Right atrium auricular region (tissue), 2 donors: ENCODE measurements at regions not wholly inside any gene's neighbourhood (a gene's known extent, or its start where the extent isn't known, plus 50 kb on each side); places are given as distances from the start of the nearest gene placed in this dataset.
"Not testable (repeated sequence)": the region's sequence is repeated elsewhere in the genome, so short reads cannot be mapped to it uniquely, and the experiment has no call there.

Experiments
- DNase-seq: peaks from one replicate; pipeline ENCODE4 v3.0.0-alpha.2; 2019; ENCODE audit warnings: low spot score
- H3K27ac ChIP-seq, 2 donors: fragments of 200-600 bp; sonication (generic); 1 replicate in 1 of 2; 2 replicates in 1 of 2; pipeline ENCODE4 v1.5.1; 2016 to 2019
- H3K27me3 ChIP-seq, 2 donors: fragments of 200-600 bp; sonication (generic); one replicate each; pipeline versions ENCODE4 v1.5.1 to v1.6.0; 2017 to 2019
- H3K36me3 ChIP-seq: fragments of 200-600 bp; sonication (generic); one replicate; pipeline ENCODE4 v1.5.1; 2016
- H3K4me1 ChIP-seq, 2 donors: fragments of 200-600 bp; sonication (generic); one replicate each; pipeline versions ENCODE4 v1.5.1 to v1.6.0; 2017 to 2019
- H3K4me3 ChIP-seq, 2 donors: fragments of 200-600 bp; sonication (generic); 1 replicate in 1 of 2; 2 replicates in 1 of 2; pipeline ENCODE4 v1.5.1; 2017 to 2019; ENCODE audit warnings: mild to moderate bottlenecking in 1 of 2, moderate library complexity in 1 of 2
- H3K9me3 ChIP-seq, 2 donors: fragments of 200-600 bp; sonication (generic); one replicate each; pipeline ENCODE4 v1.5.1; 2019
- CTCF ChIP-seq, 2 donors: fragments of 200-600 bp; sonication (generic); IDR thresholded peaks; one replicate each; pipeline ENCODE4 v1.5.1; 2019; ENCODE audit warnings: antibody characterized with exemption in 2 of 2

GRCh38 chr4:154907345-154908045, 126.4 kb downstream of the RBM46 start:
- H3K27me3 ChIP-seq, H3K9me3 ChIP-seq, H3K27ac ChIP-seq, H3K36me3 ChIP-seq, DNase-seq, H3K4me3 ChIP-seq, H3K4me1 ChIP-seq: not testable (repeated sequence)

- Histone ChIP-seq H3K36me3 (no peaks in the 10 kb centered on the region), H3K4me1 (no peaks in the 10 kb centered on the region)
- no peak for TF ChIP-seq CTCF (IDR thresholded peaks at IDR 0.05)
Observed at GRCh38 chr4:154908168-154908567, 127.1 kb downstream of the RBM46 start.

GRCh38 chr4:154911097-154911496, 130.0 kb downstream of the RBM46 start:
- Histone ChIP-seq H3K27ac (no peak overlapping the region), H3K4me3 (no peak overlapping the region), H3K36me3 (no peaks in the 10 kb centered on the region), H3K27me3 (no peaks in the 10 kb centered on the region), H3K9me3 (no peaks in the 10 kb centered on the region), H3K4me1 (no peaks in the 10 kb centered on the region)
- no peak for TF ChIP-seq CTCF (IDR thresholded peaks at IDR 0.05)
- no peak for DNase-seq

More at GRCh38 chr4:154908168-154908567, 127.1 kb downstream of the RBM46 start:
- Histone ChIP-seq H3K27me3 (no peaks in the 10 kb centered on the region), H3K4me3 (no peak overlapping the region), H3K27ac (no peak overlapping the region), H3K9me3 (no peaks in the 10 kb centered on the region)
- DNase-seq, result no peak

- Histone ChIP-seq H3K27me3 (no peaks in the 10 kb centered on the region), H3K36me3 (no peaks in the 10 kb centered on the region), H3K9me3 (no peaks in the 10 kb centered on the region), H3K4me1 (no peaks in the 10 kb centered on the region), H3K4me3 (no peak overlapping the region), H3K27ac (no peak overlapping the region)
- TF ChIP-seq CTCF (IDR thresholded peaks at IDR 0.05), result no peak
- no peak for DNase-seq
Observed at GRCh38 chr4:154911608-154912098, 130.6 kb downstream of the RBM46 start.

- no peaks in the 10 kb centered on the region for H3K27me3 ChIP-seq
- no peaks in the 10 kb centered on the region for H3K9me3 ChIP-seq
- no peak overlapping the region for H3K27ac ChIP-seq
- TF ChIP-seq CTCF (IDR thresholded peaks at IDR 0.05), result no peak
- H3K36me3 ChIP-seq, result no peaks in the 10 kb centered on the region
- no peak overlapping the region for H3K4me3 ChIP-seq
- DNase-seq, result no peak
- no peaks in the 10 kb centered on the region for H3K4me1 ChIP-seq
Observed at GRCh38 chr4:154916068-154916467, 135.0 kb downstream of the RBM46 start.

GRCh38 chr4:154927126-154927680, 146.1 kb downstream of the RBM46 start:
- Histone ChIP-seq H3K27ac (no peak overlapping the region), H3K27me3 (no peaks in the 10 kb centered on the region), H3K4me1 (no peaks in the 10 kb centered on the region), H3K9me3 (peaks cover 0 to 13% of the 10 kb centered on the region in 2 donors), H3K4me3 (no peak overlapping the region), H3K36me3 (no peaks in the 10 kb centered on the region)
- TF ChIP-seq CTCF (IDR thresholded peaks at IDR 0.05), result no peak
- no peak for DNase-seq
